ENCODE measurements at regions not wholly inside any gene's neighbourhood (a gene's known extent, or its start where the extent isn't known, plus 50 kb on each side); places are given as distances from the start of the nearest gene placed in this dataset.

DNA sequence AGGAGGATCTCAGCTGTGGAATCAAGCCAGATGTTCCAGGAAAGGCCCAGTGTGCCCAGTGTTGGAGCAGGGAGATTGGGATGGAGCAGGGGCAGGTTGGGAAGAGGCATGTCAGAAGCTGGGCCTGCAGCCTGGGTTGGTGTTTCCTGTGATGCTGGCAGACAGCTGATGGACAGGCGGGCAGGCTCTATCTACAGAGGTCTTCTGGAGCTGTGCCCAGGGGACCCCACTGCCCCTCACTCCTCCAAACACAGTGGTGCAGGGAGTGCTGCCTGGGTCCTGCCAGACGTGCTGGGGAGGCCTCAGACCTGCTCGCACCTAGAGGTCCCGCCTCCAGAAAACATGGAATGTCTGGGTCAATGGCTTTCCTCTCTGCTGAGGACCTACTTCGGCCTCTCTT, 182.9 kb upstream of the TCERG1L start:
- no peaks in the 10 kb centered on the region for H3K36me3 ChIP-seq (ENCODE audit: control insufficient read depth in 2 of 2, insufficient read depth in 2 of 2, low read length in 1 of 2)
- ChIA-PET POLR2A (no interaction called here), CTCF (interaction anchor here (0.8 kb wide), 1 partner anchor 12 kb away, joined by 3 read pairs; no protein-coding TSS in a partner anchor), SMC1A (ENCODE audit: uncharacterized antibody, unreplicated experiment) (no interaction called here), RAD21 (ENCODE audit: unreplicated experiment) (no interaction called here)
- H4K20me1 ChIP-seq (ENCODE audit: control insufficient read depth, insufficient read depth) = no peaks in the 10 kb centered on the region
- DNase-seq (ENCODE audit: low read depth, low spot score) (no peak), ATAC-seq (no peak), FAIRE-seq (no peak)
- intact Hi-C loops (cut with micrococcal nuclease; ENCODE audit: unreplicated experiment) (no loop called here), in situ Hi-C loops (cut with MboI) (no loop called here)
- H3K4me2 ChIP-seq (ENCODE audit: control insufficient read depth, insufficient read depth) = no peak overlapping the region
- H3K79me2 ChIP-seq (ENCODE audit: control insufficient read depth, insufficient read depth, low read length) = no peaks in the 10 kb centered on the region
- no TSS peak for BruUV-seq (replicated peaks)
- no peak overlapping the region for H3K4me3 ChIP-seq
- no peak overlapping the region for H3K9ac ChIP-seq (ENCODE audit: control insufficient read depth, insufficient read depth, low read length)
- H3K27ac ChIP-seq (ENCODE audit: control insufficient read depth, insufficient read depth) = no peak overlapping the region
- 2% methylated on average over 4 of the region's 5 CpGs for WGBS (ENCODE audit: insufficient coverage, insufficient replicate concordance, low lambda C conversion rate, missing lambda C conversion rate)
- TF ChIP-seq SREBF1 (IDR thresholded peaks at IDR 0.05; ENCODE audit: low read length) = no peak
- no peak for TF ChIP-seq SPI1 (IDR thresholded peaks at IDR 0.05; ENCODE audit: borderline replicate concordance, insufficient read depth, low read depth, low read length)
- TF ChIP-seq CBX3 (IDR thresholded peaks at IDR 0.05; ENCODE audit: borderline replicate concordance, low read depth) = no peak
- no peak for TF ChIP-seq EP300 (IDR thresholded peaks at IDR 0.05; ENCODE audit: borderline replicate concordance in 1 of 2, control insufficient read depth in 1 of 2, low read depth in 2 of 2, low read length in 2 of 2)
- TF ChIP-seq TCF3 (IDR thresholded peaks at IDR 0.05; ENCODE audit: borderline replicate concordance, insufficient read depth, low read depth, low read length) = no peak
- TF ChIP-seq MTA2 (IDR thresholded peaks at IDR 0.05; ENCODE audit: low read depth) = no peak
- no peak for TF ChIP-seq TCF7 (IDR thresholded peaks at IDR 0.05; ENCODE audit: borderline replicate concordance)
- no peak for TF ChIP-seq HDGF (IDR thresholded peaks at IDR 0.05)
- TF ChIP-seq, protein P1, sequence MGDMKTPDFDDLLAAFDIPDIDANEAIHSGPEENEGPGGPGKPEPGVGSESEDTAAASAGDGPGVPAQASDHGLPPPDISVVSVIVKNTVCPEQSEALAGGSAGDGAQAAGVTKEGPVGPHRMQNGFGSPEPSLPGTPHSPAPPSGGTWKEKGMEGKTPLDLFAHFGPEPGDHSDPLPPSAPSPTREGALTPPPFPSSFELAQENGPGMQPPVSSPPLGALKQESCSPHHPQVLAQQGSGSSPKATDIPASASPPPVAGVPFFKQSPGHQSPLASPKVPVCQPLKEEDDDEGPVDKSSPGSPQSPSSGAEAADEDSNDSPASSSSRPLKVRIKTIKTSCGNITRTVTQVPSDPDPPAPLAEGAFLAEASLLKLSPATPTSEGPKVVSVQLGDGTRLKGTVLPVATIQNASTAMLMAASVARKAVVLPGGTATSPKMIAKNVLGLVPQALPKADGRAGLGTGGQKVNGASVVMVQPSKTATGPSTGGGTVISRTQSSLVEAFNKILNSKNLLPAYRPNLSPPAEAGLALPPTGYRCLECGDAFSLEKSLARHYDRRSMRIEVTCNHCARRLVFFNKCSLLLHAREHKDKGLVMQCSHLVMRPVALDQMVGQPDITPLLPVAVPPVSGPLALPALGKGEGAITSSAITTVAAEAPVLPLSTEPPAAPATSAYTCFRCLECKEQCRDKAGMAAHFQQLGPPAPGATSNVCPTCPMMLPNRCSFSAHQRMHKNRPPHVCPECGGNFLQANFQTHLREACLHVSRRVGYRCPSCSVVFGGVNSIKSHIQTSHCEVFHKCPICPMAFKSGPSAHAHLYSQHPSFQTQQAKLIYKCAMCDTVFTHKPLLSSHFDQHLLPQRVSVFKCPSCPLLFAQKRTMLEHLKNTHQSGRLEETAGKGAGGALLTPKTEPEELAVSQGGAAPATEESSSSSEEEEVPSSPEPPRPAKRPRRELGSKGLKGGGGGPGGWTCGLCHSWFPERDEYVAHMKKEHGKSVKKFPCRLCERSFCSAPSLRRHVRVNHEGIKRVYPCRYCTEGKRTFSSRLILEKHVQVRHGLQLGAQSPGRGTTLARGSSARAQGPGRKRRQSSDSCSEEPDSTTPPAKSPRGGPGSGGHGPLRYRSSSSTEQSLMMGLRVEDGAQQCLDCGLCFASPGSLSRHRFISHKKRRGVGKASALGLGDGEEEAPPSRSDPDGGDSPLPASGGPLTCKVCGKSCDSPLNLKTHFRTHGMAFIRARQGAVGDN (IDR thresholded peaks at IDR 0.05) = no peak
- no peak for TF ChIP-seq PAX5 (IDR thresholded peaks at IDR 0.05; ENCODE audit: borderline replicate concordance, low read depth, low read length)
- TF ChIP-seq RFX5 (IDR thresholded peaks at IDR 0.05; ENCODE audit: low read depth, low read length) = no peak
- TF ChIP-seq ZBED1 (IDR thresholded peaks at IDR 0.05; ENCODE audit: borderline replicate concordance) = no peak
- no peak for TF ChIP-seq GABPA (IDR thresholded peaks at IDR 0.05; ENCODE audit: low read depth)
- TF ChIP-seq, protein P2, sequence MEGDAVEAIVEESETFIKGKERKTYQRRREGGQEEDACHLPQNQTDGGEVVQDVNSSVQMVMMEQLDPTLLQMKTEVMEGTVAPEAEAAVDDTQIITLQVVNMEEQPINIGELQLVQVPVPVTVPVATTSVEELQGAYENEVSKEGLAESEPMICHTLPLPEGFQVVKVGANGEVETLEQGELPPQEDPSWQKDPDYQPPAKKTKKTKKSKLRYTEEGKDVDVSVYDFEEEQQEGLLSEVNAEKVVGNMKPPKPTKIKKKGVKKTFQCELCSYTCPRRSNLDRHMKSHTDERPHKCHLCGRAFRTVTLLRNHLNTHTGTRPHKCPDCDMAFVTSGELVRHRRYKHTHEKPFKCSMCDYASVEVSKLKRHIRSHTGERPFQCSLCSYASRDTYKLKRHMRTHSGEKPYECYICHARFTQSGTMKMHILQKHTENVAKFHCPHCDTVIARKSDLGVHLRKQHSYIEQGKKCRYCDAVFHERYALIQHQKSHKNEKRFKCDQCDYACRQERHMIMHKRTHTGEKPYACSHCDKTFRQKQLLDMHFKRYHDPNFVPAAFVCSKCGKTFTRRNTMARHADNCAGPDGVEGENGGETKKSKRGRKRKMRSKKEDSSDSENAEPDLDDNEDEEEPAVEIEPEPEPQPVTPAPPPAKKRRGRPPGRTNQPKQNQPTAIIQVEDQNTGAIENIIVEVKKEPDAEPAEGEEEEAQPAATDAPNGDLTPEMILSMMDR (IDR thresholded peaks at IDR 0.05 in 2 of 3, conservative IDR thresholded peaks at IDR 0.05 in 1 of 3; ENCODE audit: control insufficient read depth in 2 of 3, extremely low read depth in 1 of 3, insufficient read depth in 1 of 3, low read depth in 3 of 3, low read length in 3 of 3) = no peak
- no peak for TF ChIP-seq ZNF384 (IDR thresholded peaks at IDR 0.05; ENCODE audit: borderline replicate concordance, low read depth, low read length)
- H3K27me3 ChIP-seq (replicated peaks in 1 of 2; ENCODE audit: control insufficient read depth in 2 of 2, insufficient read depth in 2 of 2, low read length in 1 of 2) = no peaks in the 10 kb centered on the region
- H3K4me1 ChIP-seq (ENCODE audit: control insufficient read depth, insufficient read depth, low read length) = no peaks in the 10 kb centered on the region
- H2AFZ ChIP-seq (ENCODE audit: control insufficient read depth, low read depth, low read length) = no peak overlapping the region
- no peaks in the 10 kb centered on the region; the same call in 2 of the 3 replicates for H3K9me3 ChIP-seq (replicated peaks; ENCODE audit: control insufficient read depth, insufficient read depth, low read length)
